ENCODE measurements at regions not wholly inside any gene's neighbourhood (a gene's known extent, or its start where the extent isn't known, plus 50 kb on each side); places are given as distances from the start of the nearest gene placed in this dataset.

DNA sequence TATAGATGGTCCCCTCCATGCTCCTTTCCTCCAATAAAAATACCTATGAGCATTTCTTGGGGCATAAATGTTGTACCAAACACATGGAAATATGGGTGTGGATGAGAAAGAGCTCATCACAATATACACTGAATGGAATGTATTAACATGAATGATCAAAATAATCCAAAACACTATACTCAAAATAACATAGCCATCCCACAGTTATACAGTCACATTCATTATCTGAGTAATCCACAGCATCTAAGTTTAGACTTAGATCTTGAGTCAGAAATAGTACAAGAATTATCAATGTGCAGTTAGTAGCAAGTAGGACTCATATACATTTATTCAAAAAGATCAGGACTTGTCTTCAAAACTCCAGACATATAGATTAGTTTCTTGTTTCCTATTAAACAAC lies 175.2 kb upstream of the NREP start (continued):
- TF ChIP-seq, protein P1, sequence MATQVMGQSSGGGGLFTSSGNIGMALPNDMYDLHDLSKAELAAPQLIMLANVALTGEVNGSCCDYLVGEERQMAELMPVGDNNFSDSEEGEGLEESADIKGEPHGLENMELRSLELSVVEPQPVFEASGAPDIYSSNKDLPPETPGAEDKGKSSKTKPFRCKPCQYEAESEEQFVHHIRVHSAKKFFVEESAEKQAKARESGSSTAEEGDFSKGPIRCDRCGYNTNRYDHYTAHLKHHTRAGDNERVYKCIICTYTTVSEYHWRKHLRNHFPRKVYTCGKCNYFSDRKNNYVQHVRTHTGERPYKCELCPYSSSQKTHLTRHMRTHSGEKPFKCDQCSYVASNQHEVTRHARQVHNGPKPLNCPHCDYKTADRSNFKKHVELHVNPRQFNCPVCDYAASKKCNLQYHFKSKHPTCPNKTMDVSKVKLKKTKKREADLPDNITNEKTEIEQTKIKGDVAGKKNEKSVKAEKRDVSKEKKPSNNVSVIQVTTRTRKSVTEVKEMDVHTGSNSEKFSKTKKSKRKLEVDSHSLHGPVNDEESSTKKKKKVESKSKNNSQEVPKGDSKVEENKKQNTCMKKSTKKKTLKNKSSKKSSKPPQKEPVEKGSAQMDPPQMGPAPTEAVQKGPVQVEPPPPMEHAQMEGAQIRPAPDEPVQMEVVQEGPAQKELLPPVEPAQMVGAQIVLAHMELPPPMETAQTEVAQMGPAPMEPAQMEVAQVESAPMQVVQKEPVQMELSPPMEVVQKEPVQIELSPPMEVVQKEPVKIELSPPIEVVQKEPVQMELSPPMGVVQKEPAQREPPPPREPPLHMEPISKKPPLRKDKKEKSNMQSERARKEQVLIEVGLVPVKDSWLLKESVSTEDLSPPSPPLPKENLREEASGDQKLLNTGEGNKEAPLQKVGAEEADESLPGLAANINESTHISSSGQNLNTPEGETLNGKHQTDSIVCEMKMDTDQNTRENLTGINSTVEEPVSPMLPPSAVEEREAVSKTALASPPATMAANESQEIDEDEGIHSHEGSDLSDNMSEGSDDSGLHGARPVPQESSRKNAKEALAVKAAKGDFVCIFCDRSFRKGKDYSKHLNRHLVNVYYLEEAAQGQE (IDR thresholded peaks at IDR 0.05; ENCODE audit: unreplicated experiment): no peak

DNA sequence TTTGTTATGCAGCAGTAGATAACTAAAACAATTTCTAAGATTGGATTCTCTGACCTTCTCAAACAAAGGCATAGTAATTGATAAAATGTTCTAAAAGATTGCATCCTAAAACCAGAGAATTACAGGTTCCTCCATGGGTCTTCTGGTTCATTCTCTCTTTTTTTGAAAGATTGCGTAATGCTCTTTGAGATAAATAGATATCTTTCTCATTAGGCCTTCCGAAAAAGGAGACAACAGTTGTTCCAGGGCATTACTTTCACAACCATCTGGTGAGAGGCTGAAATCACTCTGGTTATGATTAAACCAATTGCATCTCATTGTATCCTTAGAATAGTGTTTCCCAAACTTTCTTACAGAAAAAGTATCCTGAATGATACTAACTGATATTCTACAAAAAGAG lies 174.7 kb upstream of the NREP start:
- no peak overlapping the region for H3K4me2 ChIP-seq
- H3K27ac Mint-ChIP-seq: no peak overlapping the region
- H4K20me1 ChIP-seq (replicated peaks; ENCODE audit: insufficient read depth): no peaks in the 10 kb centered on the region
- H3K9me2 ChIP-seq (ENCODE audit: insufficient read depth): peaks cover 10% of the 10 kb centered on the region; the same call in 1 of the 2 replicates
- no peaks in the 10 kb centered on the region for H3K9me3 Mint-ChIP-seq
- H3K4me3 Mint-ChIP-seq: no peak overlapping the region
- no peak overlapping the region for H3K27ac ChIP-seq (ENCODE audit: low read depth)
- no peak for DNase-seq (ENCODE audit: low spot score)
- no peaks in the 10 kb centered on the region for H3K27me3 ChIP-seq (ENCODE audit: insufficient read depth)
- no peaks in the 10 kb centered on the region for H3K4me1 ChIP-seq (ENCODE audit: insufficient read depth)
- no peak overlapping the region for H3K4me3 ChIP-seq
- TF ChIP-seq, protein P1 (IDR thresholded peaks at IDR 0.05; ENCODE audit: unreplicated experiment): no peak
- no peak for TF ChIP-seq POLR2AphosphoS5 (IDR thresholded peaks at IDR 0.05; ENCODE audit: low read depth)
- no peak for ATAC-seq
- H3F3A ChIP-seq (replicated peaks; ENCODE audit: low read depth): no peaks in the 10 kb centered on the region
- H3K79me2 ChIP-seq (replicated peaks; ENCODE audit: insufficient read depth): no peaks in the 10 kb centered on the region
- peaks cover 7% of the 10 kb centered on the region for H3K4me1 Mint-ChIP-seq
- H3K36me3 Mint-ChIP-seq (ENCODE audit: low read depth): no peaks in the 10 kb centered on the region
- no peaks in the 10 kb centered on the region for H3K36me3 ChIP-seq (ENCODE audit: insufficient read depth)
- H2AFZ ChIP-seq: no peak overlapping the region
- H3K27me3 Mint-ChIP-seq (ENCODE audit: insufficient read depth, low read depth, poor library complexity): no peaks in the 10 kb centered on the region

DNA sequence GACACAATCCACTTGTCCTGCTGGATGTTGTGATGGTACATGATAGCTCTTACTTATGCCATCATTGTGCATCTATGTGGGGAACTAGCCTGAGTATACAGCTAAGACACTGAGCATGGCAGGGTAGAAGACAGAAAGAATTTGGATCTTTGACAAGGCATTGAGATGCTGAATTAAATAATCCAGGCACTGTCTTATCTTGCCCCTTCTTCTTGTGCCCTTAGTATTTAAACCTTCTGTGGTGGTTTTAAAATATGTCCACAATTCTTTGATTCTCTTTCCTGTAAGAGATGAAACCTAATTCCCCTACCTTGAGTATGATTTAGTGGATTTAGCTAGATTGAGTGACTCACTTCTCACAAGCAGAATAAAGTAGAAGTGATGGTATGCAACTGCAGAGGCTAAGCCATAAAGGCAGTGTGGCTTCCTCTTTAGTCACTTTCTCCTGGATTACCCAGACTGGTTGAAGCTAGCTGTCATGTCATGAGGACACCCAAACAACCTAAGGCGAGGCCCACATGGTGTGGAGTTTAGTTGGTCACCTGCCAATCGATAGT lies 174.0 kb upstream of the NREP start:
- Mint-ChIP-seq H3K9me3 (no peaks in the 10 kb centered on the region), H3K4me1 (peaks cover 6% of the 10 kb centered on the region), H3K27ac (no peak overlapping the region), H3K36me3 (ENCODE audit: low read depth) (no peaks in the 10 kb centered on the region), H3K4me3 (no peak overlapping the region), H3K27me3 (ENCODE audit: insufficient read depth, low read depth, poor library complexity) (no peaks in the 10 kb centered on the region)
- H4K20me1 ChIP-seq (replicated peaks; ENCODE audit: insufficient read depth): no peaks in the 10 kb centered on the region
- DNase-seq (ENCODE audit: low spot score): no peak
- H3K27ac ChIP-seq (ENCODE audit: low read depth): no peak overlapping the region
- no peak for ATAC-seq
- no peaks in the 10 kb centered on the region for H3F3A ChIP-seq (replicated peaks; ENCODE audit: low read depth)
- no peaks in the 10 kb centered on the region for H3K79me2 ChIP-seq (replicated peaks; ENCODE audit: insufficient read depth)
- H3K9me2 ChIP-seq (ENCODE audit: insufficient read depth): peaks cover 10% of the 10 kb centered on the region; the same call in 1 of the 2 replicates
- no peaks in the 10 kb centered on the region for H3K27me3 ChIP-seq (ENCODE audit: insufficient read depth)
- no peaks in the 10 kb centered on the region for H3K36me3 ChIP-seq (ENCODE audit: insufficient read depth)
- no peak overlapping the region for H3K4me2 ChIP-seq
- H2AFZ ChIP-seq: no peak overlapping the region
- H3K4me1 ChIP-seq (ENCODE audit: insufficient read depth): no peaks in the 10 kb centered on the region
- H3K4me3 ChIP-seq: no peak overlapping the region
- TF ChIP-seq JUNB (IDR thresholded peaks at IDR 0.05; ENCODE audit: unreplicated experiment) (no peak), EZH2phosphoT487 (IDR thresholded peaks at IDR 0.05; ENCODE audit: unreplicated experiment) (no peak), ZNF331 (CRISPR knock-in tag; IDR thresholded peaks at IDR 0.05; ENCODE audit: low read depth) (no peak), EZH2 (IDR thresholded peaks at IDR 0.05; ENCODE audit: low read depth, unreplicated experiment) (no peak), POLR2AphosphoS5 (IDR thresholded peaks at IDR 0.05; ENCODE audit: low read depth) (no peak), NANOG (IDR thresholded peaks at IDR 0.05; ENCODE audit: borderline replicate concordance) (no peak), ZNF114 (CRISPR knock-in tag; IDR thresholded peaks at IDR 0.05) (no peak)
- TF ChIP-seq, protein P2, sequence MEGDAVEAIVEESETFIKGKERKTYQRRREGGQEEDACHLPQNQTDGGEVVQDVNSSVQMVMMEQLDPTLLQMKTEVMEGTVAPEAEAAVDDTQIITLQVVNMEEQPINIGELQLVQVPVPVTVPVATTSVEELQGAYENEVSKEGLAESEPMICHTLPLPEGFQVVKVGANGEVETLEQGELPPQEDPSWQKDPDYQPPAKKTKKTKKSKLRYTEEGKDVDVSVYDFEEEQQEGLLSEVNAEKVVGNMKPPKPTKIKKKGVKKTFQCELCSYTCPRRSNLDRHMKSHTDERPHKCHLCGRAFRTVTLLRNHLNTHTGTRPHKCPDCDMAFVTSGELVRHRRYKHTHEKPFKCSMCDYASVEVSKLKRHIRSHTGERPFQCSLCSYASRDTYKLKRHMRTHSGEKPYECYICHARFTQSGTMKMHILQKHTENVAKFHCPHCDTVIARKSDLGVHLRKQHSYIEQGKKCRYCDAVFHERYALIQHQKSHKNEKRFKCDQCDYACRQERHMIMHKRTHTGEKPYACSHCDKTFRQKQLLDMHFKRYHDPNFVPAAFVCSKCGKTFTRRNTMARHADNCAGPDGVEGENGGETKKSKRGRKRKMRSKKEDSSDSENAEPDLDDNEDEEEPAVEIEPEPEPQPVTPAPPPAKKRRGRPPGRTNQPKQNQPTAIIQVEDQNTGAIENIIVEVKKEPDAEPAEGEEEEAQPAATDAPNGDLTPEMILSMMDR (conservative IDR thresholded peaks at IDR 0.05; ENCODE audit: low read depth in 2 of 2): no peak
- TF ChIP-seq, protein P1 (IDR thresholded peaks at IDR 0.05; ENCODE audit: unreplicated experiment): no peak

Measured in GM23338 (cell line).